GM10266 (cell line): ENCODE measurements at regions not wholly inside any gene's neighbourhood (a gene's known extent, or its start where the extent isn't known, plus 50 kb on each side); places are given as distances from the start of the nearest gene placed in this dataset.

Experiments
- DNase-seq: peaks from one replicate; pipeline ENCODE4 v3.0.0; 2012; ENCODE audit errors: extremely low spot score
- TF ChIP-seq, protein P1 (sequence below): IDR thresholded peaks from 2 replicates; pipeline ENCODE4 v1.5.1; 2012; ENCODE audit warnings: mild to moderate bottlenecking, low read depth; ENCODE audit not compliant: control insufficient read depth, insufficient read depth; ENCODE audit errors: missing control alignments

DNA sequence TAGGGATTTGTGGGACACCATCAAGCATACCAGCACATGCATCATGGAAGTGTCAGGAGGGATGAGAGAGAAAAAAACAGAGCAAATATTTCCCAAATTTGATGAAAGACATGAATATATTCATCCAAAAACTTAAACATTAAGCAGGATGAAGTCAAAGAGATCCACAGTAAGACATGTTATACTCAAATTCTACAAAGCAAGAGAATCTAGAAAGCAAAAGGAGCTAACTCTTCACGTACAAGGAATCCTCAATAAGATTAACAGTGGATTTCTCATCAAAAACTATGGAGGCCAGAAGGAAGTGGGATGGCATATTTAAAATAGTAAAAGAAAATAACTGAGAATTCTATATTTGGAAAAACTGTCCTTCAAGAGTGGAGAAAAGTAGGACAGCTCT, 374.8 kb downstream of the ZFHX3 start:
- TF ChIP-seq, protein P1, sequence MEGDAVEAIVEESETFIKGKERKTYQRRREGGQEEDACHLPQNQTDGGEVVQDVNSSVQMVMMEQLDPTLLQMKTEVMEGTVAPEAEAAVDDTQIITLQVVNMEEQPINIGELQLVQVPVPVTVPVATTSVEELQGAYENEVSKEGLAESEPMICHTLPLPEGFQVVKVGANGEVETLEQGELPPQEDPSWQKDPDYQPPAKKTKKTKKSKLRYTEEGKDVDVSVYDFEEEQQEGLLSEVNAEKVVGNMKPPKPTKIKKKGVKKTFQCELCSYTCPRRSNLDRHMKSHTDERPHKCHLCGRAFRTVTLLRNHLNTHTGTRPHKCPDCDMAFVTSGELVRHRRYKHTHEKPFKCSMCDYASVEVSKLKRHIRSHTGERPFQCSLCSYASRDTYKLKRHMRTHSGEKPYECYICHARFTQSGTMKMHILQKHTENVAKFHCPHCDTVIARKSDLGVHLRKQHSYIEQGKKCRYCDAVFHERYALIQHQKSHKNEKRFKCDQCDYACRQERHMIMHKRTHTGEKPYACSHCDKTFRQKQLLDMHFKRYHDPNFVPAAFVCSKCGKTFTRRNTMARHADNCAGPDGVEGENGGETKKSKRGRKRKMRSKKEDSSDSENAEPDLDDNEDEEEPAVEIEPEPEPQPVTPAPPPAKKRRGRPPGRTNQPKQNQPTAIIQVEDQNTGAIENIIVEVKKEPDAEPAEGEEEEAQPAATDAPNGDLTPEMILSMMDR = no peak
- DNase-seq = no peak

GRCh38 chr16:72666267-72666666, 381.7 kb downstream of the ZFHX3 start:
- DNase-seq = no peak
- TF ChIP-seq, protein P1 = no peak

DNA sequence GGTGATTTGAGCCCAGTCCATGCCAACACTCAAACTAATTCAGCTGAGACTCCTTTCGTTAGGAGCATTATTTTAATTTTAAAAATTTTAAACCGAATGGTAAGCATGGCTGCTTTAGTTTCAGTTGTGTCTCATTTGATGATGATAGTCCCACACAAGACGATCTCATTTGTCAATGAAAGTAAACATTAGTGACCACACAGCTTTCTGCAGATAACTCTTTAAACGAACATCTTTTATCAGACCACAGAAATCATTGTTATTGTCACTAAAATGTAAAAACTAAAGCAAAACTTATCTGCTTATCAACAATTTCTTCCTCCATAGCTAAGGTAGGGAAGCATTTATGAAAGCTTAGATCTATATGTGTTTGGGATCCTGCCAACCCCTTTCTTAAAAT, 382.2 kb downstream of the ZFHX3 start:
- TF ChIP-seq, protein P1 = no peak
- peak; percentile 6 for DNase-seq

DNA sequence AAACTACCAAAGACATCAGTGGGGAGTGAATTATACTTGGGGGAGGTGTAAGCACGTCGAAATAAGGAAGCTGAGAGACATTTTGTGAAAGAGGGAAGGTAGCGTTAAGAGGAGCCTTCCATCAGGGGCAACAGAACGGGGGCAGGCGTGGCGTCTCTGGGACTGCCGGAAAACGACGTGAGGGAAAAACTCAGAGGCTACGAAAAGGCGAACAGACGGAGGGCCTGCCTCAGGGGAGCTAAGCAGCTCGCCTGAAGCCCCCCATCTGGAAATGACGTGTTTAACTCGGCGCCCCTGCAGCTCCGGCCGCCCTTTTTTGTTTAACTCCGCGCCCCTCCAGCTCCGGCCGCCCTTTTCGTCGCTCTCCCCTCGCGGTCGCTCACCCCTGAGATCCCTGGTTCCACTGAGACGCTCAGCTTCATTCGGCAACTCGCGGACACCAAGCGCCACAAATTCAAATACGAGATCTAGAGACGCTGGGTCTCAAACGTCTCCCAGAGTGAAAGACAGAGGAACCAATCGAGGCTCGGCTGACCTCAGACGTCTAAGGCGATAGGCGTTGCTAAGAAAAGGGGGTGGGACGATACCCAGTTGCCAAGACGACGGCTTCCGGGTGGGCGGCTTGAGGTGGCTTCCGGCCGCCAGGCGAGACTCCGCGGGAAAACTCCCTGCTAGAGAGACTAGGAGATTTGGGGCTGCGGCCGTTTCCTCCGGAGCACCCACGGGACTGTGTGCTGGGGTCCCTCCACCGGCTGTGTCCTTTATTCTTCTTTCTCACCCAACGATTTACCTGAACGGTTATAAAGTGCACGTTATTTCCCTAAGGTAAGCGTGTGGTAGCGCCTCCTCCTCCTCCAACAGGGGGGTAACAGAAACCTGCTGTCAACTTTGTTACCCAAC, 383.2 kb downstream of the ZFHX3 start:
- peak; percentile 90 for DNase-seq
- TF ChIP-seq, protein P1 = no peak

- TF ChIP-seq, protein P1 = no peak
- no peak for DNase-seq
Measured at GRCh38 chr16:72664056-72664508, 383.8 kb downstream of the ZFHX3 start.

- DNase-seq = no peak
- TF ChIP-seq, protein P1 = no peak
Measured at GRCh38 chr16:72658888-72659717, 388.8 kb downstream of the ZFHX3 start.
